Epithelial cell of proximal tubule (primary cell): ENCODE measurements at regions not wholly inside any gene's neighbourhood (a gene's known extent, or its start where the extent isn't known, plus 50 kb on each side); places are given as distances from the start of the nearest gene placed in this dataset.

Source experiments
- DNase-seq: peaks from one replicate; pipeline ENCODE4 v3.0.0-alpha.2; 2011; ENCODE audit warnings: low read depth
- H3K4me3 ChIP-seq: 2 replicates; pipeline ENCODE4 v1.5.1; 2011; ENCODE audit warnings: low read depth, mild to moderate bottlenecking, low read length
- TF ChIP-seq, protein P1 (sequence below): conservative IDR thresholded peaks from 2 replicates; pipeline ENCODE4 v1.5.1; 2012; ENCODE audit warnings: low read depth, mild to moderate bottlenecking, low read length

DNA sequence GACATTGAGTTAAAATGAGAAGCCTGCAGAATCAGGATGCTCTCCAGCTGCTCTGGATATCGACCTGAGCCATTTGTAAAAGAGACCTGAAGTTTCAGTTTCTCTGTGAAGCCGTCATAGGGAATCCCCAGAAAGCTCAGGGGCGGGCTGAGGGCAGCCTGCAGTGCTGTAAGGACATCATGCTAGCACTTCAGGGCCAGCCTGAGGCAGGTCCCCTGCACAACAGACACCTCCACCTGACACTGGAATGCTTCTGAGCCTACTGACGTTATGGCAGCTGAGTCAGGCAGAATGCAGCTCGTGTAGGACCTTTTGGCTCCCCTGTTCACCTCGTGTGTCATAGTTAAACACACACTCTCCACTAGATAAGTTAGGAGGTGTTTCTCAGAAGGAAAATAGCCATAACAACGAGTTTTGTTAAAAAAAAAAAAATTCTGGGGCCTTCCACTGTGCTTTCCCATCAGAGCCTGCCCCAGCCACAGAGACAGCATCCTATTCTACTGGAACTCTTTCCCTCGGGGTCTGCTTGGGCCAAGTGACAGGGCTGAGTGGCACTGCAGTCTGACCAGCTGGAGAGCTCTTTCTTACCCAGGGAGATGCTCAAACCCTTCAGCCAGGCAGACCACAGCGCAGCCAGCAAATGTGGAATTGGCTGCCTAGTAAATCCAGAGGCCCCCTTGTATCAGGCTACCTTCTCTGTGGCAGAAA is 354.9 kb downstream of the DIRAS2 start:
- TF ChIP-seq, protein P1, sequence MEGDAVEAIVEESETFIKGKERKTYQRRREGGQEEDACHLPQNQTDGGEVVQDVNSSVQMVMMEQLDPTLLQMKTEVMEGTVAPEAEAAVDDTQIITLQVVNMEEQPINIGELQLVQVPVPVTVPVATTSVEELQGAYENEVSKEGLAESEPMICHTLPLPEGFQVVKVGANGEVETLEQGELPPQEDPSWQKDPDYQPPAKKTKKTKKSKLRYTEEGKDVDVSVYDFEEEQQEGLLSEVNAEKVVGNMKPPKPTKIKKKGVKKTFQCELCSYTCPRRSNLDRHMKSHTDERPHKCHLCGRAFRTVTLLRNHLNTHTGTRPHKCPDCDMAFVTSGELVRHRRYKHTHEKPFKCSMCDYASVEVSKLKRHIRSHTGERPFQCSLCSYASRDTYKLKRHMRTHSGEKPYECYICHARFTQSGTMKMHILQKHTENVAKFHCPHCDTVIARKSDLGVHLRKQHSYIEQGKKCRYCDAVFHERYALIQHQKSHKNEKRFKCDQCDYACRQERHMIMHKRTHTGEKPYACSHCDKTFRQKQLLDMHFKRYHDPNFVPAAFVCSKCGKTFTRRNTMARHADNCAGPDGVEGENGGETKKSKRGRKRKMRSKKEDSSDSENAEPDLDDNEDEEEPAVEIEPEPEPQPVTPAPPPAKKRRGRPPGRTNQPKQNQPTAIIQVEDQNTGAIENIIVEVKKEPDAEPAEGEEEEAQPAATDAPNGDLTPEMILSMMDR = no peak
- H3K4me3 ChIP-seq = no peak overlapping the region
- DNase-seq = peak; percentile 19

DNA sequence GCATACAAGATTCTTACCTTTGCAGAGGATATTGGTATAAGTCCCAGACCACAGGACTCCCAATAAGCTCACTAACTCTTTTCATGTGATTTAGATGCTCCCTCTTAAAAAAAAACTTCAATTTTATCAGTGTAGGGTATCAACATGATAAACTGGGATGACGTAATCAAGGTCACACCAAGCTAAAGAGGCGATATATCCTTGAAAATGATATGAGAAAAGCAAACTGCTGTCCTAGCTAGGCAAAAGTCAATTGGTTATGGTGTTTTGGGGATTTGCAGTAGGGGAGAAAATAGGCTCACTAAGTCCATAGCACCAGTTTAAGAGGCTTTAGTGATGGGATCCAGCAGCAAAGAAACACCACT is 354.4 kb downstream of the DIRAS2 start:
- no peak for DNase-seq
- TF ChIP-seq, protein P1 = no peak
- H3K4me3 ChIP-seq = no peak overlapping the region

DNA sequence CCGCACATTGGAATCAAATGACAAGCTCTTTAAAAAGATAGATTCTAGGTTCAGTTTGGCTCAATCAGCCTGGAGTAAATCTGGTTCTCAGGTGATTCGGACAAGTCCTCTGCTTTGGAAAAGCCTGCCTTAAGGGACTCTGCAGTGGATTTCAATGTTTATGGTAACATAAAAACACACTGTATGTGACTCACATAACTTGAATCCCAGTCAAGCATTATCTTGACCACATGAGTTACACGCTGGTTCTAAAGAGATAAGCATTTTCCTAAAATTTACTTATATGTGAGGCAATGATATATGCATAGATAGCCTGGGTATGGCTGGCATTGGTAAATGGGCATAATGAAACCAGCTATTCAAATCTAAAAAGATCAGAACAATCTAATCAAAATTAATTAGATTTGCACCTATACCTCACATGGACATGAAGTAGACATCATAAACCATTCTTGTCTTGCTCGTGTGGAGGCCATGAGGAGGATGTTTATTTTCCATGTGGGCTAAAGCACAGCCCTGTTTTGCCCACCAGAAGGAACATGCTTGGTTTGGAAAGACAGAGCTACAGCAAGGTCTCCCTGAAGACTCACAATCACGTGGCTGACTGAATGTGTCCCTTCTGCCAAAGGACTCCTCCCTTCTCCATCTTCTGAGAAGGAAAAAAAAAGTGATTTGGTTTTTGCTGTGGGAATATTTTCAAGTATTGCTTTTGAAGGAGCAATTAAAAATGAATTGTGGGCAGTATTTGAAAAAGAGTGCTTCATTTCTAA is 351.7 kb downstream of the DIRAS2 start:
- no peak for DNase-seq
- TF ChIP-seq, protein P1 = no peak
- no peak overlapping the region for H3K4me3 ChIP-seq

DNA sequence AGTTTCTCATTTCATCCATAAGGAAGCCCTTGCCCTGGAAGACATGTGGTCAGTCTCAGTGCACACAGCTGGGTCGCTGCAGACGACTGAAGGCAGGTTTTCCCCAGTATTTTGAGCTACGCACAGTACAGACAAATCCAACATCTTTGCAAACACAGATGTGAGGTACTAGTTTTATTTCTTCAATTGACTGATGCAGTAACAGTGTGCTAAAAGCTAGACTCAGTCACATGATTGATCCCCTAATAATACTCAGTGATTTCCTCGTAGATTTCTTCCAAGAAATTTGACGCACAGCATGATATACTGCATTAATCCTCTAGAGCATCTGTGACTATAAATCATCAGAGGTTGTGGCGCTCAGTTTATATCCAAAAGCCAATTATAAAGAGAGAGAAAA is 346.1 kb downstream of the DIRAS2 start:
- TF ChIP-seq, protein P1 = no peak
- DNase-seq = no peak
- H3K4me3 ChIP-seq = no peak overlapping the region

DNA sequence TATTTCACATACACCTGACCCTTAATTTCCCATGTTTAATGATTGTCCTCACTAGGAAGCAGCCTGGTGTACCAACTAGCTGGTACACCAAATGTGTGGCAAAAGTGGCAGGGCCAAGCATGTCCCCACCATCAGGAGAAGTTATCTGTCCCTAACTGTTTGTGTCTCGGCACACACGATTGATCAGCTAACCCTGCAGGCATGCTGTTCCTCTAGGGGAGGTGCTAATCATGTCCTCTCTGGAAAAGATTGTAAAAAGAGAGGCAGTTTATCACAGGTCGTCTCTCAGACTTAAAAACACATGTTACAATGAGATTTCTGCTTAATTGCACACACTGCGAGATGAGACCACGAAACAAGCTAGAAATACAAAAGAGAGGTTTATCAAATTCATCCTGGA is 342.7 kb downstream of the DIRAS2 start:
- TF ChIP-seq, protein P1 = no peak
- DNase-seq = no peak
- no peak overlapping the region for H3K4me3 ChIP-seq

DNA sequence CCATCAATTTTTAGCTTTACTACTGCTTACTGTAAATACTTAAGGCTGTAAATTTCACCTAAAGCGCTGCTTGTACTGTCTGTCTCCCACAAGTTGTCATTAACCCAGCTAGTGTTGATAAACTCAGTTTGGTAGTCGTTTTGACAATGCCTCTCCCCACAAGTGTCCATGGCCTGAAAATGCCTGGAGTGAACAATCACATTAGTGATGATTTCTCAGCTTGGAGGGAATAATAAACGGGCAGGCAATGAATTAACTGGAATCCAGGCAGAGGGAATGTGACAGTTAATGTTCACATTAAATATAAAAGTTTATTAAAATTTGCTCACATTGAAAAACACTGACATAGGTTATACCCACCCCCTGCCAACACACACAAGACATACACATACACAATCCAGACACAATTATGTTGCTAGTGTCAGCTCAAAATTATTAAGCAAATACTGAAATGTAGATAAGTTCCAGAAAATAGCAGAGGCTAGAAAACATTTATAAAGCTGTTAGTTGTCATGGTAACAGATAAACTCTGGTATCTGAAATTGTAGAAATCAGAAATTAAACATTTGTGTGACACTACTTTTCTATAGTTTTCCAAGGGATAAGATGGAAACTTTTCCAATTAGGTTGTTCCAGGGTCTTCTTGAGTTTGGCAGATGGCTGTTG is 341.9 kb downstream of the DIRAS2 start:
- no peak overlapping the region for H3K4me3 ChIP-seq
- no peak for DNase-seq
- TF ChIP-seq, protein P1 = no peak
